ENCODE measurements at regions not wholly inside any gene's neighbourhood (a gene's known extent, or its start where the extent isn't known, plus 50 kb on each side); places are given as distances from the start of the nearest gene placed in this dataset.

DNA sequence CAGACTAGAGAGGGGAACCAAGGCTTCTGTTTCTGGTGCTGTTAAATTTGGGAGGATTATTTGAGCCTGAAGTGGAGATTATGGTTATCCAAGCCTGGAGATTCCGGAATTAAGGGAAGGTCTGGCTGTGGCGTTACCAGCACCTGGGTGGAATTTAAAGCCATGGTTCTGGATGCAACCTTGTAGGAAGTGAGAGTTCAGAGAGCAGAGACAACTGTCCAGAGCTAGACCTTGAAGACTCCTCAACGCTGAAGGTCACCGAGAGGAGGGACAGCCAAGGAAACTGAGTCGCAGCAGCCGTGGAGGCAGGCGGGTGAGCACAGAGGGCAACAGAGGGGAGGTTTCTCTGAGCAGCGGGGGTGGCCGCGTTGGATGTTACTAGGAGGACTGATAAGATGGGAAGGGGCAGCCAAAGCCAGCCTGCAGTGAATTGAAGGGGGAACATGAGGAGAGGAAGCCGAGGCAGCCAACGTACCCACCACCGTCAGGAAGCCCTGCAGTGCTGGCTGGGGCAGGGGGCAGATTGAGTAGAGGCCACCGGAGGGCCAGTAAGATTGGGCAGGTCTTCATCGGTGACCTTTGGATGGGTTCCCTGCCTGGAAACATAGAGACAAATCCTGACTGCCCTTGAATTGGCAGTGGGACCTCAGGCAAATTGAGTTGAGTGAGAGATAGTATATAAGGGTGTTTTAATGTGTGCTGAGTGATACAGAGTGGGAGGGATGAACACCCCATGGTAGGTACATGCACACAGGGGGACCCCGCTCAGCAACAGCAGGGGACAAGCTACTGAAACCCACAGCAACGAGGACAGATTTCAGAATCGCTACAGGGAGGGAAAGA lies 90.3 kb downstream of the SNX5 start:
- H3K9me3 ChIP-seq = no peaks in the 10 kb centered on the region
- H3K27me3 ChIP-seq = no peaks in the 10 kb centered on the region
- H3K27ac ChIP-seq = no peak overlapping the region
- H3K36me3 ChIP-seq = no peaks in the 10 kb centered on the region
- no peak for DNase-seq
- intact Hi-C loops (cut with DNase I; ENCODE audit: low total_unique reads) = no loop called here
- TF ChIP-seq, protein P1, sequence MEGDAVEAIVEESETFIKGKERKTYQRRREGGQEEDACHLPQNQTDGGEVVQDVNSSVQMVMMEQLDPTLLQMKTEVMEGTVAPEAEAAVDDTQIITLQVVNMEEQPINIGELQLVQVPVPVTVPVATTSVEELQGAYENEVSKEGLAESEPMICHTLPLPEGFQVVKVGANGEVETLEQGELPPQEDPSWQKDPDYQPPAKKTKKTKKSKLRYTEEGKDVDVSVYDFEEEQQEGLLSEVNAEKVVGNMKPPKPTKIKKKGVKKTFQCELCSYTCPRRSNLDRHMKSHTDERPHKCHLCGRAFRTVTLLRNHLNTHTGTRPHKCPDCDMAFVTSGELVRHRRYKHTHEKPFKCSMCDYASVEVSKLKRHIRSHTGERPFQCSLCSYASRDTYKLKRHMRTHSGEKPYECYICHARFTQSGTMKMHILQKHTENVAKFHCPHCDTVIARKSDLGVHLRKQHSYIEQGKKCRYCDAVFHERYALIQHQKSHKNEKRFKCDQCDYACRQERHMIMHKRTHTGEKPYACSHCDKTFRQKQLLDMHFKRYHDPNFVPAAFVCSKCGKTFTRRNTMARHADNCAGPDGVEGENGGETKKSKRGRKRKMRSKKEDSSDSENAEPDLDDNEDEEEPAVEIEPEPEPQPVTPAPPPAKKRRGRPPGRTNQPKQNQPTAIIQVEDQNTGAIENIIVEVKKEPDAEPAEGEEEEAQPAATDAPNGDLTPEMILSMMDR (IDR thresholded peaks at IDR 0.05) = no peak
- TF ChIP-seq EP300 (IDR thresholded peaks at IDR 0.05) = no peak
- TF ChIP-seq POLR2AphosphoS5 (IDR thresholded peaks at IDR 0.05) = no peak
- TF ChIP-seq POLR2A (IDR thresholded peaks at IDR 0.05) = no peak
- H3K4me3 ChIP-seq = no peak overlapping the region
- WGBS, 5 donors = 77 to 88% (median 86%) methylated on average over 18 of the region's 18 CpGs
- peaks cover 32 to 53% (median 34%) of the 10 kb centered on the region in 4 donors for H3K4me1 ChIP-seq

DNA sequence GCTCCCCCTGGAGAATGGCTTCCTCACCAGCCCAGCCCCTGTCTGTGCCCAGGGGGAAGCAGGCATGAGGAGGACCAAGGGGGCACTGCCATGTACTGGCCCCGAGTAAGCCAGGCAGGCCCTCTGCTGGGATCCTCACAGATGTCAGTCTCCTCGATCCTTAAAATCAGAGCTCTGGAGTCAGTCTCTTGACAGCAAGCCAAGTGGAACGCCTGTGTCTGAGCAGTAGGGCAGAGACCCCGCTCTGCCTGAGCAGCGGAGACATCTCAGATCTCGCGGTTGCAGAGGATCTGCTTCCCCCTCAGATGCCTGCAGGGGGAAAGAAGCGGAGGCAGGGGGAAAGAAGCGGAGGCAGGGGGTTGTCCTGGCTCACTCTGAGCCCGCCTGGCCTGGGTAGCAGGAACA lies 92.6 kb downstream of the SNX5 start:
- no peak overlapping the region for H3K4me3 ChIP-seq
- peak in 1 of 2 donors; percentile 79 for DNase-seq
- no peaks in the 10 kb centered on the region for H3K27me3 ChIP-seq
- intact Hi-C loops (cut with DNase I; ENCODE audit: low total_unique reads) = no loop called here
- peaks cover 32 to 68% (median 40%) of the 10 kb centered on the region in 4 donors for H3K4me1 ChIP-seq
- no peaks in the 10 kb centered on the region for H3K9me3 ChIP-seq
- peak overlapping the region; percentile 68 to 88 (median 85) for H3K27ac ChIP-seq
- H3K36me3 ChIP-seq = no peaks in the 10 kb centered on the region
- TF ChIP-seq, protein P1 (IDR thresholded peaks at IDR 0.05) = no peak
- TF ChIP-seq EP300 (IDR thresholded peaks at IDR 0.05) (no peak), POLR2AphosphoS5 (IDR thresholded peaks at IDR 0.05) (no peak), POLR2A (IDR thresholded peaks at IDR 0.05) (no peak)
- 18 to 38% (median 34%) methylated on average over 8 to 10 of the region's 10 CpGs for WGBS, 5 donors

DNA sequence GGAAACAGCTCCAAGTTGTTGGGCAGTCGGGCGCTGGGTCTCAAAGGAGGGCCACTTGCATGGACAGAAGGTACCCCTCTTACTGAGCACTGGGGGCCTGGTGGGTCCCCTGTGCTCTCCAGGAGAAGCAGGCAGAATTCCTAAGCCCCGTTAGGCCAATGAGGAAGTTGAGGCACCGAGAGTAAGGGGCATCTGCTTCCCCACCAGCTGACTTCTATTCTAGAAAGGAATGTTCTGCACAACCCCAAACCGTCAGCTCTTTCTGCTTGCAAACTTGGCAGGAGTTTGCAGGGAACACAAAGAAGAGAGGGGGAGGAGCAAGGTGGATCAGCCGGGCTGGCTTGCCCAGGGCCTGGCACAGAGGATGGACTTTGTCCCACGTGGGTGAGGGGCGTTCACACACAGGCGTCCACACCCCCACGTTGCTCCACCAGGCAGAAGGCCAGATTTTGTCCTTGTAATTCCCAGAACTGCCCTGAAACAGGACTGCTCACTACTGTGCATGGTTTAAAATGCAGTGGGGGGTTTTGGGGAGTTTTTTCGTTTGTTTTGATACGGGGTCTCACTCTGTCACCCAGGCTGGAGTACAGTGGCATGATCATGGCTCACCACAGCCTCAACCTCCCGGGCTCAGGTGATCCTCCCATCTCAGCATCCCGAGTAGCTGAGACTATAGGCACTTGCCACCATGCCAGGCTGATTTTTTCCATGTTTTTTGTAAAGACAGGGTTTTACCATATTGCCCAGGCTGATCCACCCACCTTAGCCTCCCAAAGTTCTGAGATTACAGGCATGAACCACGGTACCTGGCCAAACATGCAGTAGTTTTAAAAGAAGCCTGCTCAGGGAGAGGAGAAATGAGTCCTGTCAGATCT lies 93.3 kb downstream of the SNX5 start:
- 14 to 28% (median 26%) methylated on average over 14 to 15 of the region's 15 CpGs for WGBS, 5 donors
- TF ChIP-seq POLR2AphosphoS5 (IDR thresholded peaks at IDR 0.05) (peak; percentile 79 to 91 (median 81)), POLR2A (IDR thresholded peaks at IDR 0.05) (no peak), EP300 (IDR thresholded peaks at IDR 0.05) (no peak)
- TF ChIP-seq, protein P1 (IDR thresholded peaks at IDR 0.05) = no peak
- Histone ChIP-seq H3K36me3 (no peaks in the 10 kb centered on the region), H3K9me3 (no peaks in the 10 kb centered on the region), H3K4me3 (no peak overlapping the region), H3K4me1 (peaks cover 32 to 68% (median 41%) of the 10 kb centered on the region in 4 donors), H3K27ac (peak overlapping the region; percentile 72 to 88 (median 85)), H3K27me3 (no peaks in the 10 kb centered on the region)
- peak; percentile 96 for DNase-seq
- intact Hi-C loops (cut with DNase I; ENCODE audit: low total_unique reads) = no loop called here

All from stomach (tissue), 8 donors.